GM18858 (cell line): ENCODE measurements at regions not wholly inside any gene's neighbourhood (a gene's known extent, or its start where the extent isn't known, plus 50 kb on each side); places are given as distances from the start of the nearest gene placed in this dataset.

ENCODE experiments used
- ATAC-seq: cut with Tn5 transposase; IDR thresholded peaks from one replicate; pipeline ENCODE4 v1.9.1; 2021; ENCODE audit not compliant: unreplicated experiment

- no peak for ATAC-seq
These were observed 769.3 kb upstream of the FLRT2 start for GRCh38 chr14:84760489-84761126.

GRCh38 chr14:84767434-84767833 lies 762.5 kb upstream of the FLRT2 start:
- ATAC-seq: no peak

- ATAC-seq: no peak
These were observed 759.9 kb upstream of the FLRT2 start for GRCh38 chr14:84770030-84770429.

- ATAC-seq: no peak
These were observed 752.6 kb upstream of the FLRT2 start for GRCh38 chr14:84777356-84777755.

- no peak for ATAC-seq
These were observed 747.0 kb upstream of the FLRT2 start for GRCh38 chr14:84782902-84783301.

GRCh38 chr14:84783511-84783910 lies 746.4 kb upstream of the FLRT2 start:
- no peak for ATAC-seq

- ATAC-seq: no peak
These were observed 743.9 kb upstream of the FLRT2 start for GRCh38 chr14:84785996-84786395.

GRCh38 chr14:84789012-84789411 lies 740.9 kb upstream of the FLRT2 start:
- no peak for ATAC-seq

- no peak for ATAC-seq
These were observed 737.1 kb upstream of the FLRT2 start for GRCh38 chr14:84792722-84793410.

GRCh38 chr14:84797326-84797725 lies 732.6 kb upstream of the FLRT2 start:
- ATAC-seq: no peak

GRCh38 chr14:84804468-84804867 lies 725.5 kb upstream of the FLRT2 start:
- ATAC-seq: no peak

- ATAC-seq: no peak
These were observed 725.0 kb upstream of the FLRT2 start for GRCh38 chr14:84804895-84805294.

- no peak for ATAC-seq
These were observed 723.8 kb upstream of the FLRT2 start for GRCh38 chr14:84806181-84806580.

- no peak for ATAC-seq
These were observed 723.3 kb upstream of the FLRT2 start for GRCh38 chr14:84806622-84807021.

- ATAC-seq: no peak
These were observed 722.3 kb upstream of the FLRT2 start for GRCh38 chr14:84807673-84808072.

GRCh38 chr14:84809158-84809557 lies 720.8 kb upstream of the FLRT2 start:
- ATAC-seq: no peak

GRCh38 chr14:84814391-84814790 lies 715.6 kb upstream of the FLRT2 start:
- no peak for ATAC-seq

- no peak for ATAC-seq
These were observed 710.4 kb upstream of the FLRT2 start for GRCh38 chr14:84819528-84819927.

- no peak for ATAC-seq
These were observed 704.3 kb upstream of the FLRT2 start for GRCh38 chr14:84825481-84826251.

- no peak for ATAC-seq
These were observed 703.6 kb upstream of the FLRT2 start for GRCh38 chr14:84826294-84826693.

GRCh38 chr14:84850595-84850994 lies 679.3 kb upstream of the FLRT2 start:
- ATAC-seq: no peak
